HepG2 (cell line): ENCODE measurements at regions not wholly inside any gene's neighbourhood (a gene's known extent, or its start where the extent isn't known, plus 50 kb on each side); places are given as distances from the start of the nearest gene placed in this dataset.

Experiments used
- AHDC1 ChIP-seq: sonication (generic); formaldehyde crosslinking; IDR thresholded peaks from 2 replicates; pipeline ENCODE4 v1.5.1; 2020; ENCODE audit warnings: mild to moderate bottlenecking, missing genetic modification reagents, borderline replicate concordance
- ARNTL ChIP-seq: sonication (generic); formaldehyde crosslinking; IDR thresholded peaks from 2 replicates; pipeline ENCODE4 v1.4.0; 2020; ENCODE audit warnings: mild to moderate bottlenecking, missing genetic modification reagents
- CTCF ChIP-seq: sonication (generic); formaldehyde crosslinking; IDR thresholded peaks from 2 replicates; pipeline ENCODE4 v1.5.0; 2020; ENCODE audit warnings: mild to moderate bottlenecking, missing genetic modification reagents, moderate library complexity
- JUN ChIP-seq: sonication (generic); formaldehyde crosslinking; IDR thresholded peaks from 2 replicates; pipeline ENCODE4 v1.4.0; 2020; ENCODE audit warnings: mild to moderate bottlenecking, missing genetic modification reagents
- POLR2A ChIP-seq, 2 experiments: IDR thresholded peaks; 2 replicates each; pipeline ENCODE4 v1.6.1; 2011; ENCODE audit warnings: low read depth in 2 of 2, low read length in 2 of 2, mild to moderate bottlenecking in 1 of 2, moderate library complexity in 1 of 2; ENCODE audit not compliant: insufficient read depth in 1 of 2
- SALL1 ChIP-seq: sonication (generic); formaldehyde crosslinking; IDR thresholded peaks from 2 replicates; pipeline ENCODE4 v1.8.0; 2022; ENCODE audit warnings: mild to moderate bottlenecking, missing genetic modification reagents
- SMC3 ChIP-seq: IDR thresholded peaks from 2 replicates; pipeline ENCODE4 v1.6.1; 2011; ENCODE audit warnings: low read length, improper control_type of control experiment
- ZBTB33 ChIP-seq: sonication (generic); formaldehyde crosslinking; IDR thresholded peaks from 2 replicates; pipeline ENCODE4 v1.4.0; 2020; ENCODE audit warnings: missing genetic modification reagents
- ZNF33B ChIP-seq: sonication (generic); formaldehyde crosslinking; IDR thresholded peaks from 2 replicates; pipeline ENCODE4 v1.5.1; 2020; ENCODE audit warnings: mild to moderate bottlenecking, missing genetic modification reagents

- TF ChIP-seq JUN (no peak), SALL1 (CRISPR knock-in tag) (no peak), ZNF33B (CRISPR knock-in tag) (no peak), CTCF (no peak), ZBTB33 (CRISPR knock-in tag) (no peak), ARNTL (no peak), SMC3 (no peak), POLR2A (IDR thresholded peaks at IDR 0.05; ENCODE audit: insufficient read depth in 1 of 2, low read depth in 2 of 2, low read length in 2 of 2) (no peak), AHDC1 (CRISPR knock-in tag) (no peak)
Measured at GRCh38 chr5:159768243-159768642, 148.0 kb upstream of the ADRA1B start.
